Loucy (cell line): ENCODE measurements at regions not wholly inside any gene's neighbourhood (a gene's known extent, or its start where the extent isn't known, plus 50 kb on each side); places are given as distances from the start of the nearest gene placed in this dataset.

Experiments
- H2AFZ ChIP-seq: fragments of 200-600 bp; sonication (generic); 2 replicates; pipeline ENCODE4 v1.6.0; 2016; ENCODE audit warnings: antibody characterized with exemption, mild to moderate bottlenecking, low read length, moderate library complexity
- H3F3A ChIP-seq: fragments of 200-600 bp; 2 replicates; pipeline ENCODE4 v1.6.0; 2016; ENCODE audit warnings: antibody characterized with exemption, low read depth, mild to moderate bottlenecking
- H3K27me3 ChIP-seq: fragments of 200-600 bp; sonication (generic); 2 replicates; pipeline ENCODE4 v1.6.1; 2014; ENCODE audit warnings: low read length, mild to moderate bottlenecking; ENCODE audit not compliant: insufficient read depth, poor library complexity, severe bottlenecking
- H3K36me3 ChIP-seq: fragments of 200-600 bp; sonication (generic); 2 replicates; pipeline ENCODE4 v1.6.1; 2016; ENCODE audit warnings: low read length; ENCODE audit not compliant: insufficient read depth
- H3K4me1 ChIP-seq: fragments of 200-600 bp; sonication (generic); 2 replicates; pipeline ENCODE4 v1.5.1; 2014; ENCODE audit warnings: low read length, mild to moderate bottlenecking; ENCODE audit not compliant: insufficient read depth, poor library complexity, severe bottlenecking
- H3K4me2 ChIP-seq: fragments of 200-600 bp; sonication (generic); 2 replicates; pipeline ENCODE4 v1.6.0; 2014; ENCODE audit warnings: antibody characterized with exemption, low read length, low read depth, mild to moderate bottlenecking; ENCODE audit not compliant: poor library complexity, severe bottlenecking
- H3K4me3 ChIP-seq: fragments of 200-600 bp; sonication (generic); 2 replicates; pipeline ENCODE4 v1.5.1; 2014; ENCODE audit warnings: low read length, mild to moderate bottlenecking, mixed read lengths; ENCODE audit not compliant: poor library complexity, severe bottlenecking
- H3K79me2 ChIP-seq: fragments of 200-600 bp; sonication (generic); 2 replicates; pipeline ENCODE4 v1.6.1; 2014; ENCODE audit warnings: low read length; ENCODE audit not compliant: insufficient read depth
- H3K9ac ChIP-seq: fragments of 200-600 bp; sonication (generic); 2 replicates; pipeline ENCODE4 v1.6.0; 2014; ENCODE audit warnings: mild to moderate bottlenecking, low read depth, low read length, moderate library complexity; ENCODE audit not compliant: poor library complexity, severe bottlenecking
- H3K9me2 ChIP-seq: fragments of 200-600 bp; sonication (generic); replicated peaks from 2 replicates; pipeline ENCODE4 v1.6.1; 2016; ENCODE audit warnings: low read depth, low read length, mixed read lengths
- H3K9me3 ChIP-seq: fragments of 200-600 bp; sonication (generic); 2 replicates; pipeline ENCODE4 v1.6.1; 2014; ENCODE audit warnings: mild to moderate bottlenecking, antibody characterized with exemption, low read length, low read depth; ENCODE audit not compliant: insufficient read depth
- H4K20me1 ChIP-seq: fragments of 200-600 bp; sonication (generic); 2 replicates; pipeline ENCODE4 v1.6.0; 2014; ENCODE audit warnings: antibody characterized with exemption, low read length, mild to moderate bottlenecking; ENCODE audit not compliant: insufficient read depth, poor library complexity, severe bottlenecking
- CTCF ChIP-seq: fragments of 200-600 bp; sonication (generic); conservative IDR thresholded peaks from 2 replicates; pipeline ENCODE4 v1.5.1; 2014; ENCODE audit warnings: mild to moderate bottlenecking, antibody characterized with exemption, low read length
- EZH2phosphoT487 ChIP-seq: fragments of 200-600 bp; IDR thresholded peaks from 2 replicates; pipeline ENCODE4 v1.6.1; 2018; ENCODE audit warnings: antibody characterized with exemption, mild to moderate bottlenecking, moderate library complexity, borderline replicate concordance

- Histone ChIP-seq H3K4me3 (no peak overlapping the region), H3K79me2 (no peaks in the 10 kb centered on the region), H2AFZ (no peak overlapping the region), H3K9me2 (no peaks in the 10 kb centered on the region), H3K4me1 (no peaks in the 10 kb centered on the region), H4K20me1 (no peaks in the 10 kb centered on the region), H3F3A (no peaks in the 10 kb centered on the region), H3K36me3 (no peaks in the 10 kb centered on the region), H3K27me3 (no peaks in the 10 kb centered on the region), H3K9ac (no peak overlapping the region), H3K9me3 (no peaks in the 10 kb centered on the region), H3K4me2 (no peak overlapping the region)
- TF ChIP-seq CTCF, result no peak
- no peak for TF ChIP-seq EZH2phosphoT487
These were observed 139.5 kb upstream of the CADM1 start for GRCh38 chr11:115643549-115644270.

GRCh38 chr11:115642660-115643059 lies 138.4 kb upstream of the CADM1 start:
- Histone ChIP-seq H3K9ac (no peak overlapping the region), H3K9me3 (no peaks in the 10 kb centered on the region), H3K4me3 (no peak overlapping the region), H2AFZ (no peak overlapping the region), H3K36me3 (no peaks in the 10 kb centered on the region), H3K4me1 (no peaks in the 10 kb centered on the region), H3K27me3 (no peaks in the 10 kb centered on the region), H3F3A (no peaks in the 10 kb centered on the region), H3K4me2 (no peak overlapping the region), H3K79me2 (no peaks in the 10 kb centered on the region), H4K20me1 (no peaks in the 10 kb centered on the region), H3K9me2 (no peaks in the 10 kb centered on the region)
- no peak for TF ChIP-seq EZH2phosphoT487
- TF ChIP-seq CTCF, result no peak

- H3K9me2 ChIP-seq, result no peaks in the 10 kb centered on the region
- H3K27me3 ChIP-seq, result no peaks in the 10 kb centered on the region
- no peaks in the 10 kb centered on the region for H4K20me1 ChIP-seq
- H3K9me3 ChIP-seq, result no peaks in the 10 kb centered on the region
- no peak overlapping the region for H3K4me3 ChIP-seq
- no peaks in the 10 kb centered on the region for H3F3A ChIP-seq
- no peak overlapping the region for H2AFZ ChIP-seq
- H3K4me2 ChIP-seq, result no peak overlapping the region
- H3K79me2 ChIP-seq, result no peaks in the 10 kb centered on the region
- no peaks in the 10 kb centered on the region for H3K36me3 ChIP-seq
- H3K4me1 ChIP-seq, result no peaks in the 10 kb centered on the region
- no peak for TF ChIP-seq CTCF
- TF ChIP-seq EZH2phosphoT487, result no peak
- no peak overlapping the region for H3K9ac ChIP-seq
These were observed 133.5 kb upstream of the CADM1 start for GRCh38 chr11:115637599-115638241.
